LNCaP clone FGC (cell line): ENCODE measurements at regions not wholly inside any gene's neighbourhood (a gene's known extent, or its start where the extent isn't known, plus 50 kb on each side); places are given as distances from the start of the nearest gene placed in this dataset.

Experiments used
- DNase-seq: peaks from one replicate; pipeline ENCODE4 v3.0.0-alpha.2; 2011; ENCODE audit warnings: low read depth
- H3K4me3 ChIP-seq: 2 replicates; pipeline ENCODE4 v1.5.1; 2011; ENCODE audit warnings: mild to moderate bottlenecking, low read depth, low read length, control low read depth
- TF ChIP-seq, protein P1 (sequence below): IDR thresholded peaks from 2 replicates; pipeline ENCODE4 v1.5.1; 2012; ENCODE audit warnings: mild to moderate bottlenecking; ENCODE audit not compliant: control insufficient read depth, insufficient read depth; ENCODE audit errors: extremely low read depth

DNA sequence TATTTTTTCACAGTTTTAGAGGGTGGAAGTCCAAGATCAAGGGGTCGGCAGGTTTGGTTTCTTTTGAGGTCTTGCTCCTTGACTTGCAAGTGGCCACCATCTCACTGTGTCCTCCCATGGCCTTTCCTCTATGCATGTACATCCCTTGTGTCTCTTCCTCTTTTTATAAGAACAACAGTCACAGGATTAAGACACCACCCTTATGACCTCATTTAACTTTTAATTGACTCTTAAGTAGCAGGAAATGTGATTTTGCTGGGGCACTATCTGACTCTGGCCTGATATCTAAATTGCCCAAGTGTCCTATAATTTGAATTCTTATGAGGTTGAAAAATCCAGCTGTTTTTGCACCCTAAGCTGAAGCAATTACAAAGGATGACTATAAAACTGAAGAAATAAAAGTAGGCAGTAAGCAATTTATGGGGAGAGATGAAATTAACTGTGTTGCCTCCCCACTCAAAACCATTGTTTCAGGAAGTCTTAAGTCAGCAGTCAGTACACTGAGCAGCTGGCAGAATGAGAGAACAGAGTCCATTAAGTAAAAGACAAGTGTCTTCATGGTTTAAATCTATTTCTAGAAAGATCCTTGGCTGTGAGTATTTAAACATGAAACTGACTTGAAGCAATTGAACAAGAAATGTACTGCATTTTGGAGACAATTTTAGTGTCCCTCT is 601.3 kb downstream of the SPRY1 start:
- TF ChIP-seq, protein P1, sequence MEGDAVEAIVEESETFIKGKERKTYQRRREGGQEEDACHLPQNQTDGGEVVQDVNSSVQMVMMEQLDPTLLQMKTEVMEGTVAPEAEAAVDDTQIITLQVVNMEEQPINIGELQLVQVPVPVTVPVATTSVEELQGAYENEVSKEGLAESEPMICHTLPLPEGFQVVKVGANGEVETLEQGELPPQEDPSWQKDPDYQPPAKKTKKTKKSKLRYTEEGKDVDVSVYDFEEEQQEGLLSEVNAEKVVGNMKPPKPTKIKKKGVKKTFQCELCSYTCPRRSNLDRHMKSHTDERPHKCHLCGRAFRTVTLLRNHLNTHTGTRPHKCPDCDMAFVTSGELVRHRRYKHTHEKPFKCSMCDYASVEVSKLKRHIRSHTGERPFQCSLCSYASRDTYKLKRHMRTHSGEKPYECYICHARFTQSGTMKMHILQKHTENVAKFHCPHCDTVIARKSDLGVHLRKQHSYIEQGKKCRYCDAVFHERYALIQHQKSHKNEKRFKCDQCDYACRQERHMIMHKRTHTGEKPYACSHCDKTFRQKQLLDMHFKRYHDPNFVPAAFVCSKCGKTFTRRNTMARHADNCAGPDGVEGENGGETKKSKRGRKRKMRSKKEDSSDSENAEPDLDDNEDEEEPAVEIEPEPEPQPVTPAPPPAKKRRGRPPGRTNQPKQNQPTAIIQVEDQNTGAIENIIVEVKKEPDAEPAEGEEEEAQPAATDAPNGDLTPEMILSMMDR, result no peak
- no peak for DNase-seq
- no peak overlapping the region for H3K4me3 ChIP-seq

DNA sequence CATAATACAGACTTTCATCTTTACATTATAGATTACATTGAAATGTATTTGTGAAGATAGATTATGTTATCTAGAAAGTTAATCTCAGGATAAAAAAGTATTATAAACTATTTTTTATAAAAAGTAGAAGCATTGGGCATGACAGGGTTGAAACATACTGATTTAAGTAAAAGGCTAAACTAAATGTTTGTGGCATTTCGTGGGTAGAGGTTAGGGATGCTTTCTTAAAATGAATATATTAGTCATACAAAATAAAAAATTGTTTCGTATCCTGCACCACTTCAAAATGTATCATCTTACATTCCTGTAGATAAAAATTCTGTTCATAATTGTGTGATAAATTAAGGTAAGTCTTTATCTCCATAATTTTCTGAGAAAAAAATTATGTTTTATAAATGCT is 603.6 kb downstream of the SPRY1 start:
- TF ChIP-seq, protein P1, result no peak
- no peak overlapping the region for H3K4me3 ChIP-seq
- no peak for DNase-seq

DNA sequence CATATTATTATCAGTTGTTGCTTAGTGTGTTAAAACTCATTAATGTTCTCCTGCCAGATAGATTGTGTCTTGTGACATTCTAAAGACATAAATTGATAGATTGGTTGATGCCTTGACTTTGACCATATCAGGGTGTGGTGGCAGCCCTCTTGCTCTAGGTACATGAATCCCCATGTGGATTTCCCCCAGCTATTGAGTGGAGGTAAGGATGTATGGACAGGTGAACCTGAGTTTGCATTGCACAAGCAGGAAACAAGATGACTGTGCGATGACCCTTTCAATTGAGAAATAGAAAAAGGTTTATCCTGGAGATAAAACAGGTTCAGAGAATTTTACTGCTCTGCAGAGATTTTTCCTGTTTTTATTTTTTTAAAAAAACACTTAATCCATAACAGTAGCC is 619.2 kb downstream of the SPRY1 start:
- DNase-seq, result no peak
- TF ChIP-seq, protein P1, result no peak
- H3K4me3 ChIP-seq, result no peak overlapping the region

DNA sequence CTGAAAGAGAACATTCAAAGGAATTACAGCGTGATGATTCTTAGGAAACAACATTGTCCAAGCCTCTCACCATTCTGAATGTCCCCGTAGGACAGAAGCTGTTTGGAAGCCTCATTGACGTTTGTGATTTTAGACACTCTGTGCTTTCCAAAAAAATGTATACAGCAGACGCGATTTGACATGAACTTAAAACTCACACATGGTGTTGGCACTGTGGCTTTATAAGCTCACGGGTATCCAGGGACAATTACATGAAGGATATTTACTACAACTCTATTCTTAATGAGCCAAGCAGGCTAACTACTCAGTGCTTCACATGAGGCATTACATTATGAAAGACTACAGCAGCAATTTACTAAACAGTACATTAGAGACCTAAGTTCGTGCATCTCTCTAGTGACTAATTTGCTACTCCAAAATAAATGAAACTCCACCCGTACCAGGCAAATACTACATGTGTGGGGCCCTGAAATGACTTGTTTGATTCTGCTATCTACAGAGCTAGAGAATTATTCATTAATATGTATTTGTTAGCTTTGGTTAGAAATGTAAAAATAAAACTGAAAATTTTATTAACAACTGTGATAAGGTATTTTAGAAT is 620.7 kb downstream of the SPRY1 start:
- no peak for DNase-seq
- TF ChIP-seq, protein P1, result no peak
- no peak overlapping the region for H3K4me3 ChIP-seq

DNA sequence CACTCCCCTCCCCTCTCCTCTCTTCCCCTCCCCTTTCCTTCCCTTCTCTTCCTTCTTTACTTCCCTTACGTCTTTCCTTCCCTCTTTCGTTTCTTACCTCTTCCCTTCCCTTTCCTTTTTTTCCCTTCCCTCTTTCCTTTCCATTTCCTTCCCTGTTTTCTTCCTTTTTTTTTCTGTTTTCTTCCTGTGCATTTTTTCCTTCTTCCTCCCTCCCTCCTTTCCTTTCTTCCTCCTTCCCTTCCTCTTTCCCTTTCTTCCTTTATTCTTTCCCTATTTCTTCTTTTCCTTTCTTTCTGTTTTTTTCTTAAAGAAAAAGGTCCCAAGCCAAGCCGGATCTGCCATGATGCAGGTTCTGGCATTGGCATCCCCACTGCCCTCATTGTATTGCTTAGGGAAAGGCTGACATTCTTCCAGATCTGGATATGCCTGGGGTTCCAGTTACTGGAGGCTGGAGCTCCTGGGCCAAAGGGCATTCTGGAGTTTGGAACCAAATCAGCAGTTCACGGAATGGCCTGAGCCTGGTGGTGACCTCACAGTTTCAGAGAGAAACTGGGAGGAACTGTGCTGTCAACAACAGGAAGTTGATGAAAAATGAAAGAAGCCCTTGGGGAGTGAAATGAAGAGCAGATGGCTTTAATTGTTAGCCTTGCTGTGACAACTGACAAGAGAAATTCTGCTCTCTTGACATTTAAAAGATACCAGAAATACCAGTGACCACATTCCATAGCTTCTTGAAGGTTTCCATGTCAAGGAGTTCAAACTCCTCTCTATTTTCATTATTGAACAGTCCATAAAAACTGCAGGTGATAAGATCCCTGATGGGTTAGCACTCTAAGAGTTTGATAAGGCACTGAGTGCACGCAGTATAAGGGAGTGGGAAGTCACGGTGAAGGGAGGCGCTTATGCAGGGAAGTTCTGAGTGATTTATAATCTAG is 622.1 kb downstream of the SPRY1 start:
- no peak for DNase-seq
- TF ChIP-seq, protein P1, result no peak
- H3K4me3 ChIP-seq, result no peak overlapping the region

DNA sequence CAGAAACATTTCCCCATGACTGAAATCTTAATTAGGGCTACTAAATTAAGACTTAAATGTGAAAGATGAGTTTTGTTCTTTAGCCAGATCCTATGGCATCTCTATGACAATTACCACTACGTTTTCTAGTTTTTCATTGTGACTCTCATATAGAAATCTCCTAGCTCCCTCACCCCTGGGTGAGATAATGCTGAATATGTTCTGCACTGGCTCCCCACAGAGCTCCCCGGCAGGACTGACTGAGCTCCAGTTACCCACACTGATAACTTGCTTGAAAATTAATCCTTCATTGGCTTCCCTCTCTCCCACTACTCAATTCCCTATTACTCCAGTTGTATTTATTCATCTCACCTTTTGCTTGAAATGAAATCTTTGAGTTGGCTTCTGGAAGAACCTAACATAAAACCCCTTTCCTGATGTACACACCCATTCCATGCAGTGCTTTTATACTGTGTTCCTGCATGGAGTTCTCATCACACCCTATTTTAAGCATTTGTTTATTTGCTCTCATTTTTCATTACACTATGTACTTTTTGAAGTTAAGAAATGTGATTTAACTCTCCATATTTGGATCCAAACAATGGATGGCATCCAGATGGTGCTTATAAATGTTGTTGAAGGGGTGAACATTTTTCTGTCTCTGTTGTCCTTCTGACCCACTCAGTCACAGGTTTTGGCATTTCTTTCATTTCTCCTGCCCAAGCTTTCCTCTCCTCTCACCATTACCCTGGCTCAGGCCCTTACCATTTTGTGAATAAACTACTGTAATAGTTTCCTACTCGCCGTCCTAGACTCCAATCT is 623.4 kb downstream of the SPRY1 start:
- DNase-seq, result no peak

More for the DNA sequence above, 623.4 kb downstream of the SPRY1 start:
- H3K4me3 ChIP-seq, result no peak overlapping the region
- TF ChIP-seq, protein P1, result no peak
